CD4-positive, alpha-beta T cell treated with Interleukin-12 subunit alpha and Interleukin-12 subunit beta, for 1 hour (primary cell): ENCODE measurements at regions not wholly inside any gene's neighbourhood (a gene's known extent, or its start where the extent isn't known, plus 50 kb on each side); places are given as distances from the start of the nearest gene placed in this dataset.
"Not testable (repeated sequence)": the region's sequence is repeated elsewhere in the genome, so short reads cannot be mapped to it uniquely, and the experiment has no call there.

Experiments used
- DNase-seq: peaks from one replicate; pipeline ENCODE4 v3.0.0-alpha.2; 2020

DNA sequence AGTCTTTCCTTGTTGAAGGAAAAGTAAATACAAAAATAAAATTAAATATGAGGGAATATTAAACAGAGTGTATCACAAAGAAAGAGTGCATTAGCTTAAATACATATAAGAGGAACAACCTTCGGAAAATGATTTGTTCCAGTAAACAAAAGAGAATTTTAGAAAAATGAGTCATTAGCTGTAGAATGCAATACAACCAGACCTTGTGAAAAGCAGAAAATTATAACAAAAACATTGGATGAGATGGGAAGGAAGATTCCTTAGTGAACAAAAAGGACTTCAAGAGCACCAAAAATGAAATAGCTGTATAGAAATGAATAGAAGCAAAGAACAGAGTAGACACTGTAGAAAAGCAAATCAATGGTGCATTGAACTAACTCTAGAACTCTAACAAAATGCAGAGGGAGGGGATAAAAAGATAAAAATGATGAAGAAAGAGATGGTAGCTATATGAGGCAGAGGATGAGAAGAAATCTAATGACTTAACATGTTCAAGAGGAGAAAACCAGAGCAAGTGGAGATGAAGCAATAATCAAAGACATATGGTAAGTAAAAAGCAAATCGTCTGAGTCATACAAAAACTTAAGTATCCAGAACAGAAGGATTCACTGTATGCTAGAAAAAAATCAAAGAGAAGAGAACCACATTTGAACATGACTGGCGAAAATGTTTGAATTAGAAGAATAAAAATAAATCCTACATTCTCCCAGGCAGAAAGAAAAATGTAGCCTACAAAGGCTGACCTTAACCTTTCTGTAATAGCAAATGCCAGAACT lies 190.5 kb downstream of the TMEM26 start:
- no peak for DNase-seq

DNA sequence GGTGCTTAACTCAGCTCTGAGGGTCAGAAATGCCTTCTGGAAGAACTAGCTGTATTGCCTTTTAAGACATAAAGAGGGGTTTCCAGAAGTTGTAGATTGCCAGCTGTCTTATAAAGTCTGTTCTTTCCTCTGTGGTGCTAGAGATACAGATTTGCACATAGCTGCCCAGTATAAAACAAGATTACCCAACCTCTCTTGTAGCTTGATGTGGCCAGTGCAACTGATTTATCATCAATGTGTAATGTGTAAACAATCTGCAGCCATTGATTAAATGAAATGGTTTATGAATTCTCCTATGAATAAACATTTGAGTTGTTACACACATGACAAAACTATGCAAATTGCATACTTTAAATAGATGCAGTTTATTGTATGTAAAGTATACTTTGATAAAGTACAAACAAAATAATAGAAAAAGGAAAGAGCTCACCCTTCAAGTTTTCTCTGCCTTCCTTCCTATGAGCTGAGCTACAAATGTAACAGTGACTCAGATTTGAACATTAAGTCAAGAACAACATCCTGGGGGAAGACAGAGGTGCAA lies 195.2 kb downstream of the TMEM26 start:
- no peak for DNase-seq

DNA sequence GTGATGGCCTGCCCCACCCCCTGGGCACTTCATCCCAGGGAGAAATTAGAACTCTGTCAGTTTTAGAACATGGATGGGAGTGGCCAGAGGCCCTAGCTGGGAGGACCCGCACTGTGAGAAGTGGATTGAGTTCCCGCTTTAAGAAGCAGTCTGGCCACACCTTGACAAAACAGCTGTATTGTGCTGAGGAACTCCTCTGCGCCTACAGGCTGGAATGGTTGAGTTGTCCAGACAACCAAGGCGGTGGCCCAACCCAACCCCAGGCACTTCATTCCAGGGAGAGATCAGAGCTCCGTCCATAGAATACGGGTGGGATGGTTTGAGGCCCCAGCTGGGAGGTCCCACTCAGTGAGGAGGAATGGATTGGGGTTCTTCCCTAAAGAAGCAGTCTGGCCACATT lies 196.0 kb downstream of the TMEM26 start:
- DNase-seq = no peak

DNA sequence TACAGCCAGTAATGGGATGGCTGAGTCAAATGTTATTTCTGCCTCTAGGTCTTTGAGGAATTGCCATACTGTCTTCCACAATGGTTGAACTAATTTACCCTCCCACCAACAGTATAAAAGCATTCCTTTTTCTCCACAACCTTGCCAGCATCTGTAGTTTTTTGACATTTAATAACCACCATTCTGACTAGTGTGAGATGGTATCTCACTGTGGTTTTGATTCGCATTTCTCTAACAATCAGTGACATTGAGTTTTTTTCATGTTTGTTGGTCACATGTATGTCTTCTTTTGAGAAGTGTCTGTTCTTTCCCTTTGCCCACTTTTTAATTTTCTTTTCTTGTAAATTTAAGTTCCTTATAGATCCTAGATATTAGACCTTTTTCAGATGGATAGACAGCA lies 200.9 kb downstream of the TMEM26 start:
- DNase-seq = not testable (repeated sequence)

DNA sequence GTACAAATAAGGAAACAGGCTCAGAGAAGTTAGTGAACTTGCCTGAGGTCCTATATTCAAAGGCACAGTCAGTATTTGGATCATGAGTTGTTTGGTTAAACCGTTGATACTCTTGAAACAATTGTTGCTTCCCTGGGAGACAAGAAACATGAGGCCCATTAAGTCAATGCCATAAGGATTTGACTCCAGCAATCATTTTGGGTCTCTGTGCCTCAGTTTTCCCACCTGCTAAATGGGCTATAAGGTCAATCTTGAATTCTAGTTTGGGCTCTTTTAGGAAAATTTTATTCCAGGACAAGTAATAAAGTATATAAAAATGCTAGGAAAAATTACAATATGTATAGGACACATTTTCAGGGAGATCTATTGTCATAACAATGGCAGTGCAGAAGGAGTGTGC lies 202.1 kb downstream of the TMEM26 start:
- no peak for DNase-seq

DNA sequence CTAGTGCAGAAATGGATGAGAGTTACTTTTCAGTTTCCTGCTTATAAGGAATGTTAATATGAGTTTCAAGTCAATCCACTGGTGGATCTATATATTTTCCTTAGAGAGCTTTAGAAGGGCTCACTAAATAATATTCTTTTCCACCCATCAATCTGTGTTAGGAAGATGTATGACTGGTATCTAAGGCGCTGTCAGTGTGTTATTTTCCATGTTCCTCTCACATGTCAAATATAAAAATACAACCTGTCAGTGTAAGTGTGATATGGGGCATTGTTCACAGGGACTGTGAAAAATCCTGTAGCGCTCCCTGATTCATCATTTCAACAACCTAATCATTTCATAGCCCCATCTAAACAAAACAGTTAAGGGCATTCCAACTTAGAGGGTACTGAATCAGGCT lies 203.1 kb downstream of the TMEM26 start:
- no peak for DNase-seq

DNA sequence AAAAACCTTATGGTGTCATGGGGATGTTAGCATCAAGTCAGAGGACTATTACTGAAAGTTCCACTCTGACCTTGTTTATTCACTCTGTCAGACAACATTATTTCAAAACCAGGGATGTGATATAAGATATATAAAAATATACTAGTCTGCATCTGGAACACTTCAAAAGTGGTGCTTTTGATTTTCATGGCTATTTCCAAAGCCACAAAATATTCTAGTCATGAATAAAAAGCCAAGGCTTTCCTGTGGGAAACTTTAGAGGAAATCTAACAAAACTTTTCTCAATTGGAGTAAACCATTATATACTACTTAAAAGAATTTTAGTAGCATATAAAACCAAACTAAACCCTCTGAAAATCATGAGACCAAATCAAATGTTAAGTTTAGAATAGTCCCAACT lies 205.2 kb downstream of the TMEM26 start:
- no peak for DNase-seq

DNA sequence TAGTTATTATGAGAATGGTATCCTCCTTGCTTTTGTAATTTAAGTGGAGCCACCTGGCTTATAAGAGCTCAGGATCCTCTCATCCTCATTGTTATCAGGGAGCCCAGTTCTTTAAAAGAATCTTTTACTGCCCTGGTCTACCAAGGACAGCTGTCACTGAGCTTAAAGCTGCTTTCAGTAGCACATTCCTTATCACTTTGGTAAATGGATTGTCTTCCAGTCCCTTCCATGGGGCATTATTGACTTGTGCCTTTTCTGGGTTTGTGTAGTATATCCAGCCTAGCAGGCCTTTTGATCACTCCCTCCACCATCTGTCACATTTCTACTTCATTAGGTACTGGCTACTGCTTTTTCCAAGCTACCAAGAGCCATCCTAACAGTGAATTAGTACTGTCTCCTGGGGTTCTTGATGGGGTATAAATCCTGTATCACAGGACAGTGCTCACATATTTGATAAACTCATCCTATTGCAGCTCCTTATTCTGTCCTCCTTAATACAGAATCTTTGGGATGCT lies 208.9 kb downstream of the TMEM26 start:
- no peak for DNase-seq

DNA sequence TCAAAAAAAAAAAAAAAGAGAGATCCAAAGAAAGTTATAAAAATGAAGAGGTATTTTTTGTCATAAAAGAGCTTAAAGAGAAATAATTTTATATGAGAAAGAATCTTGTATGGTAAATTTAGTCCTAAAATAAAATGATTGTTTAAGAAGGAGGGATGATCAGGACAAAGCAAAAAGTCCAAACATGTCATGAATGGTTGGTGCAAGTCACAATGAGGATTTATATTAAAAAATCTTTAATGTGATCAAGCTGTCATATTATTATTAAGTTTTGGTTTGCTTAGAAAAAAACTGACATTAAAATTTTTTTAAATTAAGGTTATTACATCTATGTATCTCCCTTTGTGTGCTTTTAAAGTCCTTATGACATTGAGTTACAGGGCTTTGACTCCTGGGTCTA lies 220.4 kb downstream of the TMEM26 start:
- DNase-seq = no peak

DNA sequence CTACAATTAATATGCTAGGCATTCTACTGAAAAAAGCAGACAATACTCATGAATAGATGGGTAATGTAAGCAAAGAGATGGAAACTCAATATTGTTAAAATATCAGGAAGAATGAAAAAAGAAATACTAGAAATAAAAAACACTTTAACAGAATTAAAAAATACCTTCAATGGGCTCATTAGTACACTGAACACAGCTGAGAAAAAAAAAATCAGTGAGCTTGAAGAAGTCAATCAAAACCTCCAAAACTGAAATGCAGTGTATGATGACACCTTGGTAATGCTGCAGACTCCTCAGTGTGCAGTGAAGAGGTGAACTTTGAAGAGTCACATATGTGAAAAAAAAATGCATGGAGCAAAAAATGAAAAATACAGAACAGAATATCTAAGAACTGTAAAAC lies 227.2 kb downstream of the TMEM26 start:
- no peak for DNase-seq

DNA sequence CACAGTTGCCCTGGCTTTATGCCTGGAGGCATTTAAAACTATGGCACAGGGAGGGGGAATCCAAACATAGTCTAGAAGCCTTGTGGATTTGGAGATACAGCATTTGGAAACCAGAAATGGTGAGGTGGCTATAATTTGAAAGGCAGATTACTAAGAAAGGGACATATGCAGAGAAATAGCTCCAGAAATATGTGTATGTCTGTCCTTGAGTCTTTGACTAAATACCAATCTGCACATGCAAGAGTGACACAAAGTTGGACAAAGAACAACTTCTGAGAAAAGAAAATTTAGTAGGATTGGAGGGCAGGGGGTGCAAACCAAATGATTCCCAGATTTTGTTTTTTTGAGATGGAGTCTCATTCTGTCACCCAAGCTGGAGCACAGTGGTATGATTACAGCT lies 229.6 kb downstream of the TMEM26 start:
- DNase-seq = no peak

DNA sequence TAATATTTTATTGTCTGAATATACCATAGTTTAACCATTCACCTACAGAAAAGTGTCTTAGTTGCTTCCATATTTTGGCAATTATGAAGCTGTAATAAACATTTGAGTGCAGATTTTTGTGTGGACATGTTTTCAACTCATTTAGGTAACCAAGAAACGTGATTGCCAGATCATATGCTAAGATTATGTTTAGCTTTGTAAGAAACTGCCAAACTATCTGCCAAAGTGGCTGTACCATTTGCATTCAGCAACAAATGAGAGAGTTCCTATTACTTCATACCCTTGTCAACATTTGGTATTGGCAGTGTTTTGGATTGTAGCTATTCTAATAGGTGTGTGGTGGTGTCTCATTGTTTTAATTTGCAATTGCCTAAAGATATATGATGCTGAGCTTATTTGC lies 233.5 kb downstream of the TMEM26 start:
- DNase-seq = no peak

DNA sequence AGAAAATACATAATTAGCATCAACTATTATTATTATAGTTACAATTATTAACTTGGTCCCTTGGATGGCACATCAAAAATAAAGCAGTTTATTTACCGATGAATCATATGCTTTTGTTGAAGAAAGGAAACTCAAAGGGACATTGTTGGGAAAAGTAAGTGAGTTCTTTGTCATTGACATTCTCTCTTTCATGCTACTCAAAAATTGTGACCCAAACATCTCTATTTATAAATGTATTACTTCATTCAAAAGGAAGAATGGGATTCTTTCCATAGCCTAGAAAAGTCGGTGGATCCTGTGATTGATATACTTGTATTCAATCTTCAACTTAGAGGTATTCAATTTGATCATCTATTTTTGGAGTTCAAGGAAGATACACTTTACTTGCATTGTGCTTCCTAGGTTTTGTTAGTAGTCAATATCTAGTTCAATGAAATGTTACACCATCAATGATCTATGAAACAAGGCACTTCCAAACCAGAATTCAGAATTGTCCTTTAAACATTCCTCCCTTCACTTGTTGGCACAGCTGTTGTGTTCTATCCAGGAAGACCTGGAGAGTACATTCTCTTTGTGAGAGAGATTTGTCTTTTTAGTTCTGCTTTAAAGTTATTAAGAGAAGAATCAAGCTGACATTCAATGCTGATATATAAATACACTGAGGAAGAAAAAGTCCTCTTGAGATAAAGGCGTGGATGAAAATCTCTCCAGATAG lies 235.2 kb downstream of the TMEM26 start:
- DNase-seq = no peak

DNA sequence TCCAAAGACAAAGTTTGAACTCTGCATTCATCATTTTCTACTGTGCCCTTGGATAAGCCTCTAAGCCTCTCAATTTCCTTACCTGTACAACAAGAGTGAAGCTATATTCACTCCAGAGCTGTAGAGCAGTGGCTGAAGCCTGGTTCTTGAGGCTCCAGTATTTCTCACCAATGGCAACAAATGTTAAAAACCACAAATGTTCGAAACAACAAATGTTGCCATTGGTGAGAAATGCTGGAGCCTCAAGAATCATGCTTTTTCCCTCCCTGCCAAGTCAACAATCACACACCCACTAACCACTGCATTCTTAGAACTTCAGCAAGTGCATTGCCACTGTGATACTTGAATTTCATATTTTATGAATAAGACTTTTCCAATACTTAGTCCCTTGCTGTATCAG lies 237.9 kb downstream of the TMEM26 start:
- DNase-seq = no peak

DNA sequence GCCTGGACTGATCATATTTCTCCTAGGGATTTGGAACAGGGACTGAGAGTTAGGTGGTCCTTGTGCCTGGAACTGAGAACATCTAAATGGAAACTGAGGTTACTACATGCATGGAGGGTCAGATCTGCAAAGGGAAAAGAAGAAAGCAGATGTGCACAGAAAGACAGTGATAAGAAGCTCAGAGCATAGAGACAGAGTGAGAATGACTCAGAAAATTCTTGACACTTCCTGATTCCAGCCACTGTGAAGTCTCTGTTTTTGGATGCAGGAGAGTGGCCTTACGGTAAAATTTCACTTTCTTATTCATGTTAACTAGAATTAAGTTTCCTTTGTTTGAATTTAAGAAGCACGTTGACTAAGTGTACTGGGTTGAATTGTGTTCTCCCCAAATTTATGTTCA lies 241.7 kb downstream of the TMEM26 start:
- DNase-seq = no peak

DNA sequence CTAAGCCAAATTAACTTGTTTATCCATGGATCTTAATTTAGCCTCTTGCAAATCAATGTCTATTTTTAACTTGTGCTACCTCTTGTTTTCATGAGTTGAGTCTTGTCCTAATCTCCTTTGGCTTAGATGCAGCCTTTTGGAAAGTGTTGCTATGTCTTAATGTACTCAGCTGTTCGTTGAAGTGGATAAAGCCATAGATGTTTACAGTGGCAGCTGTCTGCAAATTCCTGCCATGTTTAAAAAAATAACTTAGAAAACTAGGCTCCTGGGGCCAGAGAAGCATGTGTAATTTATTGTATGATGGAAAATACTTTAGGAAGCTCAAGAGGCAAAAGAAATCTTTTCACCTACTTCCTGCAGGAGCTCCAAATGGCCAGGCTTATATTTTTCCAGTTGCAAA lies 253.1 kb upstream of the RHOBTB1 start:
- no peak for DNase-seq

DNA sequence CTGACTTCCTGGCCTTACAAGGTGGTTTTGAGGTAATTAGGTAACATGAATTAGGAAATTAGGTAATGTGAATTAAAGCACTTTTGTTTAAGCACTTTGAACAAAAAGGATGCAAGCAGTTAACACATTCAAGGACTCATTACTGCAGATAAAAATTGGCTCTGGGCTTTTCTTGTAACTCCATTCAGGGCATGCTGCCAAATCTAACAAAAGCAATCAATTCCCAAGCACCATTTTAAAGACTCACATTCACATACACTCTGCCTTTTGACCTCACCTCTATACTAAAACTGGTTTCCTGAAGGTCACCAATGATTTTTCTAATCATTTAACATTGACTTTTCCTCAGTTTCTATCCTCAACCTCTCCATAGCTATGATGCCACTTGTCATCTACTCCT lies 251.2 kb upstream of the RHOBTB1 start:
- DNase-seq = no peak

DNA sequence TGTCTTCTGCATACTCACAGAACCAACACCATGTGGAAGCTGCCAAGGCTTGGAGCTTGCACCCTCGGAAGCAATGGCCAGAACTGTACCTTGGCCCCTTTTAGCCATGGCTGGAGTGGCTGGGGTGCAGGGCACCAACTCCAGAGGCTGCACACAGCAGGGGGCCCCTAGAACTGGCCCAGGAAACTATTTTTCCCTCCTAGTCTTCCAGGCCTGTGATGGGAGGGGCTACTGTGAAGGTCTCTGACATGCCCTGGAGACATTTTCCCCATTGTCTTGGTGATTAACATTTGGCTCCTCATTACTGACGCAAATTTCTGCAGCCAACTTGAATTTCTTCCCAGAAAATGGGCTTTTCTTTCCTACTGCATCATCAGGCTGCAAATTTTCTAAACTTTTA lies 248.6 kb upstream of the RHOBTB1 start:
- not testable (repeated sequence) for DNase-seq

DNA sequence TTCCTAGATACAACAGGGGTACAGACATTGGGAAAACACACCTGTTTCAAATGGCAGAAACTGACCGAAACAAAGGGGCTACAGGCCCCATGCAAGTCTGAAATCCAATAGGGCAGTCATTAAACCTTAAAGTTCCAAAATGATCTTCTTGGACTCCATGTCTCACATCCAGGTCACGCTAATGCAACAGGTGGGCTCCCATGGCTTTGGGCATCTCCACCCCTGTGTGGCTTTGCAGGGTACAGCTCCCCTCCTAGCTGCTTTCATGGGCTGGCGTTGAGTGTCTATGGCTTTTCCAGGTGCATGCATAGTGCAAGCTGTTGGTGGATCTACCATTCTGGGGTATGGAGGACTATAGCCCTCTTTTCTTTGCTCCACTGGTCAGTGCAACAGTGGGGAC lies 248.1 kb upstream of the RHOBTB1 start:
- no peak for DNase-seq

DNA sequence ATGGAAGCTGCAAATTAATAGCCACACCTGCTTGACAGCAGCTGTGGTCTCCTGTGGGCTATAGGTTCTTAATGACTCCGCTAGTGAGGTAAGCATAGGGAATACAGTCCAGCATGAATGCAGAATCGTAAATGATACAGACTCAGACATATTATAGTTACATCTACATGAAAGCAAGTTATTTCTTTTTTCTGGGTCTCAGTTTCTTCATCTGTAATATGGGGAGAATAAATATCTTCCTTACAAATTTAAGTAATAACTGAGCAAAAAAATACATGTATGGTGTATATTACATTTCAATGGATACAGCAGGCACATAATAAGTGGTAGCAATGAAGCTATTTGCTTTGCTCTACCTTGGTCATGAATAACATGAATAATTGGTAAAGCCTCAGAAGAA lies 245.9 kb upstream of the RHOBTB1 start:
- DNase-seq = no peak

DNA sequence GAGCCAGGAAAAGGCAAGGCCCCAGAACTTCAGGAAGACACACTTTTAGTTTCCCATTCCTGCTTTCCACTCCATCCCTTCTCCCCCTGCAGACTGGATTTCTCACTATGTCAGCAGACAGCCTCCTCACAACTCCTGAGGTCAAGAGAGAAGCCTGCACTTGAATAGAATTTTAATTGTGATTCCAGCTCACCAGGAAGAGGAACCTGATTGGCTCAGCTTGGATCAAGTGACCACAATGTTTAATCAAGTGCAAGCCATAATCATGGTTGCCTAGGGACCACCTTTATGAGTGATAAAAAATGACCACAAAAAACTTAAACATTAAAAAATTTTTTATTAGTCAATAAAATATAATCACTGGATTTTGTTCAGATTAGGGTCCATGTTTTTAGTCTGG lies 244.7 kb upstream of the RHOBTB1 start:
- DNase-seq = no peak

DNA sequence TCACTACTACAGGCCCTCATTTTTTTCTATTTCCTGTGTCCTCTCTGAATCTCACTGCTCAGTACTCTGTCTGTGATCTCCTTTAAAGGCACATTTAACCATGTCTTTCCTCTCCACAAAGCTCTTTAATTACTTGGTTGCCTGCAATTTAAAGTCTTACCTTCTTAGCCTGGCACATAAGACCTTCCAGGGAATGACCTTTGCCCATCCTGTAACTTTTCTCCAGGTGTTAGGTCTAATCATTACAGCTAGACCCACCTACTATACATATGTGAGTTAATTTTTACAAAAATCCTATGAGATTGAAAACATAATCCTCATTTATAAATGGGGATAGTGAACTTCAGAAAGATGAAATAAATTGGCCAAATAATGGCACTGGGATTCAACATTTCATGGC lies 244.1 kb upstream of the RHOBTB1 start:
- no peak for DNase-seq

DNA sequence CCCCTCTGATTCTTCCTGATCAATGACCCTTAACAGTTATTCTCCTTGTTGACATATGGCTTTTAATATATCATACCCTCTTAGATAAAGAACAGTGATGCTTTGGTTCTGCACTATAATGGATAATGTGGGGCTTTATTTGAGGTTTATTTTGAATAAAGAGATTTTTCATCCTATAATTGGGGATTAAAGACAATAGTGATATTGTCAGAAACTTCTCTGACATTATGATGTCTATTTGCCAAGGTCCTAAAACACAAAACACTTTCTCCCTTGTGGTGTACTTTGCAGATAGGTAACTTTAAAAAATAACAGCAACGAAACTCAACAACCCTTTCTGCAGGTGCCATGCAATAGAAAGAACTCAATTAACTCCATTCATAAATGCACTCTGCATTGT lies 243.6 kb upstream of the RHOBTB1 start:
- DNase-seq = no peak

DNA sequence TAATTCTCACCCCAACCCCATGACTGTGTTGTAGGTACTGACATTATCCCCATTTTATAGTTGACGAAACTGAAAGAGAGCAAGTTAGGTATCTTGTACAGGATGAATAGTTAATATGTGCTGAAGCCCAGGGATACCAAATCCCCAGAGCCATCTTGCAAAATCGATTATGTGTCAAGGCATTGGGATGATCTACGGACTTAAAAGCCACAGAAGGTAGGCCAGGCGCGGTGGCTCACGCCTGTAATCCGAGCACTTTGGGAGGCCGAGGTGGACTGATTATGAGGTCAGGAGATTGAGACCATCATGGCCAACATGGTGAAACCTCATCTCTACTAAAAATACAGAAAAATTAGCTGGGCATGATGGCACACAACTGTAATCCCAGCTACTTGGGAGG lies 242.4 kb upstream of the RHOBTB1 start:
- no peak for DNase-seq
